Activated CD4-positive, alpha-beta T cell treated with anti-CD3 and anti-CD28 coated beads, Interleukin-2, amount 50 U/mL, for 1 hour (primary cell): ENCODE measurements at regions not wholly inside any gene's neighbourhood (a gene's known extent, or its start where the extent isn't known, plus 50 kb on each side); places are given as distances from the start of the nearest gene placed in this dataset.
"Not testable (repeated sequence)": the region's sequence is repeated elsewhere in the genome, so short reads cannot be mapped to it uniquely, and the experiment has no call there.

ENCODE experiments used
- DNase-seq: peaks from one replicate; pipeline ENCODE4 v3.0.0-alpha.2; 2020

DNA sequence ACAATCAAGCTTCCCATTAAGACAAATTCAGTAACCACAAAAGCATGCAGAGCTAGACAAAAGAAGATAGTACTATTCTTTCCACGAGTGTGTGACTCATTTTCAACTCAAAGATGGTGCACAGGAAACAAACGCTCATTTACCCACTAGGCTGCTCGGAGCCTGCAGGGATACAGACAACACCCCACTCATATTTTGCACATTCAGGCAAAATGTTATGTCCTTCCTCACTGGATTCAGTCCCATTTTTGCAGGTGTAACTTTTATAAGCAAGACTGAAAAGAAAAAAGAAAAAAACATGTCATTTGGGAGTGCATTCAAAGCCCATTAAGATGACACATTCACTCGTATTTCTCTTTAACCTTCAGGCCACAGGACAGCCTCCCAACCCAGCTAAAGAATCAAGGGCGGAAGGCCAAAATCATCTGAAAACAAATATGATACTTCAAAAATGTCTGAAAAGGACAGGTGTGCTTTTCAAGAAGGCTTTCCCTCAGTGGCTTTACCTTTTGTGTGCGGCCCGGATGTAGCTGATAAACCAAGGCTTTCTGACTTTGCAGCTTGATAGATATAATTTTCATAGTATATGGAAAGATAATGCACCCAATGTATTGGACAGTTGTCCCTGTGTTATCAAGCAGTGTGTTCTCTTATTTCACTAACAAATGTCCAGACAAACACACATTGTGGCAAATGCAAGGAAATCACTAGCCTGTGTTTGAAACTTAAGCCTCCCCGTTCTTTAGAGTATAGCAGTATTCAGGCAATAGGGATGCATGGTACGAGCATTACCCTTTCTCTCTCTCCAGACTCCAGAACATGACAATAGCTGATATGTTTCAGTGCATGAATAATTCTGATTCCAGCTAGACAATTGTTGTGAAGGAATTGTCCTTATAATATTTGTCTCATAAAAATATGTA, 147.8 kb upstream of the KRR1 start:
- DNase-seq, result no peak

GRCh38 chr12:75658286-75658685, 146.9 kb upstream of the KRR1 start:
- no peak for DNase-seq

GRCh38 chr12:75657831-75658230, 146.4 kb upstream of the KRR1 start:
- DNase-seq, result no peak

DNA sequence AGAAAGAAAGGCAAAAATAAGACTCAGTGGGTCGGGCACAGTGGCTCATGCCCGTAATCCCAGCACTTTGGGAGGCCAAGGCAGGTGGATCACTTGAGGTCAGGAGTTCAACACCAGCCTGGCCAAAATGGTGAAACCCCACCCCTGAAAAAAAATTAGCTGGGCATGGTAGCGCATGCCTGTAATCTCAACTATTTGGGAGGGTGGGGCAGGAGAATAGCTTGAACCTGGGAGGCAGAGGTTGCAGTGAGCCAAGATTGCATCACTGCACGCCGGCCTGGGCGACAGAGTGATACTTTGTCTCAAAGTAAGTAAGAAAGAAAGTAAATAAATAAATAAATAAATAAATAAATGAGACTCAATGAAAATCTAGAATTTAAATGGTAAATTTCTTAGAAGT, 145.9 kb upstream of the KRR1 start:
- not testable (repeated sequence) for DNase-seq

- no peak for DNase-seq
Measured at GRCh38 chr12:75656648-75657047, 145.2 kb upstream of the KRR1 start.

- no peak for DNase-seq
Measured at GRCh38 chr12:75656210-75656609, 144.8 kb upstream of the KRR1 start.

- no peak for DNase-seq
Measured at GRCh38 chr12:75655315-75655806, 144.0 kb upstream of the KRR1 start.

GRCh38 chr12:75651342-75651695, 139.9 kb upstream of the KRR1 start:
- DNase-seq, result no peak

- DNase-seq, result no peak
Measured at GRCh38 chr12:75650595-75651341, 139.4 kb upstream of the KRR1 start.

DNA sequence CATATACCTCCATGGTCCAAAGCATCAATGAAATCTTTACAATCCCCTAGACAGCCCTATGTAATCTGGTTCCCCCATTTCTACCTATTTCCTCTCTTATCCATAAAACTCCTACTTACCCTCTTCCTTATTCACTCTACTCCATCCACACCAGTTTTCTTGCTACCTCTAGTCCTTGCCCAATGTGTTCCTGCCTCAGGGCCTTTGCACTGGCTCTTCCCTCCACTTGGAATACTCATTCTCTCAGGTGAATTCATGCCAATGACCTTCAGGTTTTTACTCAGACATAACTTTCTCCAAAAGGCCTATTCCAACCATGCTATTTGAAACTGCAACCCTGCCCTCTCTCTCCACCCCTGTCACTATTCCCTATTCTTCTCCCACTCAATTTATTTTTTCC, 138.7 kb upstream of the KRR1 start:
- no peak for DNase-seq

GRCh38 chr12:75648856-75649255, 137.4 kb upstream of the KRR1 start:
- no peak for DNase-seq

DNA sequence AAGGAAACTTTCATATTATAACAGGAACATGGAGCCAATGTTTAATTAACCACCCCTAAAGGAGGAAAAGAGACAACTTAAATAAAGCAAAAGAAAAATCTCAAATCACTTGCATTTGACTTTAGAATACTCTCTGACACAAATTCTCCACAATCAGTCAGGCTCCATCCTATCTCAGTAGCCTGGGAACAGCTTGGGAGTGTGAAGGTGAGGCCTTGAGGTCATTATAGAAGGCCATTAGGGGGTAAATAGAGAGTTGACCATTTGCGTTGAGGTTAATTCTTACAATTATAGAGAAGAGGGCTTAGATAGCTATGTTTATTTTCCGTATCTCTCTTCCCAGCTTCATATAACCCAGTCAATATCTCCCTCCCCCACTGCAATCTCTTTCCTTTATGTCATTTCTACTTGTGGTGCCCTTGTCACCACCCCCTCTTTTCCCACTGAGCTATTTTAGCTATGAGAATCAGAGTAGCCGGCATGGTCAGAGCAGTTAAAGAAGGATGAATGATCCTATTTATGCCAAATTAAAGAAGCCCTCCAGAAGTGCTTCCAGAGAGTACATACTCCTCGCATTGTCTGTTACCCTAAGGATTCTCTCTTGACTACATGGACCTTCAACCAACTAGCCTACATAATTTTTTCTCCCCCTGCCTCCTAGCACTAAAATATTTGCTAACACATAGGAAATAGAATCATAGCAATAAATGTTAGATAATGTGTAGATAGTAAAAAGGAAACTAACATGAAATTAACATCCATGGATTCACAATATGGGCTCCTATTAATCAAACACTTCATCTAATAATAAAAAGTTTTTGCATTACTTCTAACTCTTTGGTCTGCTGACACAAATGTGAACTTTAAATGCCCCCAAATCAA, 135.2 kb upstream of the KRR1 start:
- DNase-seq, result no peak

DNA sequence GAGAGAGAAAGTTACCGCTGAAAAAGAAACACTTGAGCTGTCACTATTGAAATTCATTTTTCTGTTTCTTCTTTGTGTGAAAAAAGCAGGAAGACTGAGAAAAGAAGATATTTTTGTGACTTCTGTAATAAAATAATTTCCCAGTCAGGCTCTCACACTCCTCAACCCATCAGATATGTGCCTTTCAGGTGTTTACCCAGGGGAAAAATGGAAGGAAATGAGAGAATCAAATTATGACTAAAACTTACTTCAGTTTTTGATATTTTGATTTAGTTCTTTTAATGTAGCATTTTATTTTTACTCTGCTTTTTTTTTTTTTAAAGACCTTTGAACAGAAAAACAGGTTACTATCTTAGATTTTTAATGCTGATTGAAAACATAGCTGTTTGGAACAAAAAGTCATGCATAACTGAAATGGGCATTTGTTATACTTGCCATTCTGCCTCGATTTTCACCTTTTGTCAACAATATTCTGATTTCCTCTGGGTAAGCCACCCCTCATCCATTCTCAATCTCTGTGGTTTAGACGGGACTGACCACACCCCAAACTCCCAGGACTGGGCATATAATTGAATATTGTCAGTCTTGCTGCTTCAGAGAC, 133.2 kb upstream of the KRR1 start:
- DNase-seq, result no peak

DNA sequence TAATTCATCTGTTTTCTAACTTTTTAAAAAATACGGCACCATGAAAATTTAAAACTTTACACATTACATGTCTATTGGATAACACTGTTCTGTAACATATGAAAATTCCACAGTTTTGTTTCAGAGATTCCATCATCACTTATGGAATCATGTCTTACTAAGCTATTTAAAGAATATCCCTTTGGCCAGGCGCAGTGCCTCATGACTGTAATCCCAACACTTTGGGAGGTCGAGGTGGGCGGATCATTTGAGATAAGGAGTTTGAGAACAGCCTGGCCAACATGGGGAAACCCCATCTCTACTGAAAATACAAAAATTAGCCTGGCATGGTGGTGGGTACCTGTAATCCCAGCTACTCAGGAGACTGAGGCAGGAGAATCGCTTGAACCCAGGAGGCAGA, 131.7 kb upstream of the KRR1 start:
- not testable (repeated sequence) for DNase-seq

DNA sequence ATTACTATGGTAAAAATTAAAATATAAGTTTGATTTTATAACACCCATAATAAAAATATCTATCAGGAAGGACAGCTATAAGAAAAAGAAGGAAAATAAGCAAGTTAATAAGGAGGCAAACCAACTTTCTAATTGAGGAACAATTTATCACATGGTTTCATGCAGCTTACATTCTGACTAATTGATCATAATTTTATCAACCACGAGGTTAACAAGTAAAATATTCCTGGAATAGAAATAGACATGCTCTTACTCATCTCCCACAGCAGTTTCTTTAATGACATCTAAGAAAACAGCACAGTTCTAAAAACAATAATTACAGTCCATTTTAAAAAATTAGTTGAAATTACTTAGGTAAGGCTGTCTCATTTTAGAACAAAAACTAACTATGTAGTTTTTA, 130.8 kb upstream of the KRR1 start:
- no peak for DNase-seq

DNA sequence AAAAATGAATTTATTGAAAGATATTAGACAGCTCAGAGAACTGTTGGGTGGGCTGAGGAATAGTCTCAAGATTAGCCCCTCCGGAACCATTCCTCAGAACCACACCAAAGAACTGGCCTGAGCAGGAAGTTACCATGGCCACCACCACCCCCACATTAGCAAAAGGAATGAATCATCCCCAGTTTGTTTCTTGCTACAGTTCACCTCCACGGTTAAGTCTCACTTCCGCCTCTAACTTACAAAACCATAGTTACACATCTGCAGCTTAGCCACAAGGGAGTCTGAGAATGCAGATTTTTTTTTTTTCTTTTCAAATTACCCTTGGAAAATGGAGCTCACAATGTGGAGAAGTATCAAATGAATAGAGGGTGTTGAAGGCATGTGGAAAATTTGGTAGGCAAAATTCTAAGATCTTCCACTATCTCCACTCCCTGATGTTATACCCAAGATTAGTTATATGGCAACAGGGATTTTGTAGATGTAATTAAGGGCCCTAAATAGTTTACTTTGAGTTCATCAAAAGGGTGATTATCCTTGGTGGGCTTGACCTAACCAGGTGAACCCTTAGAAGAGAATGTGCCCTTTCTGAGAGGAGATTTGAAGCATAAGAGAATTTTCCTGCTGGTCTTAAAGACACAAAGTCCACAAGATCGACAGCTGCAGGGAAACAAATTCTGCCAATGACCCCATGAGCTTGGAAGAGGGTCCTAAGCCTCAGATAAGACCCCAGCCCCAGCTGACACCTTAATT, 129.8 kb upstream of the KRR1 start:
- no peak for DNase-seq

- DNase-seq, result no peak
Measured at GRCh38 chr12:75638792-75639191, 127.4 kb upstream of the KRR1 start.

- no peak for DNase-seq
Measured at GRCh38 chr12:75636607-75637006, 125.2 kb upstream of the KRR1 start.

DNA sequence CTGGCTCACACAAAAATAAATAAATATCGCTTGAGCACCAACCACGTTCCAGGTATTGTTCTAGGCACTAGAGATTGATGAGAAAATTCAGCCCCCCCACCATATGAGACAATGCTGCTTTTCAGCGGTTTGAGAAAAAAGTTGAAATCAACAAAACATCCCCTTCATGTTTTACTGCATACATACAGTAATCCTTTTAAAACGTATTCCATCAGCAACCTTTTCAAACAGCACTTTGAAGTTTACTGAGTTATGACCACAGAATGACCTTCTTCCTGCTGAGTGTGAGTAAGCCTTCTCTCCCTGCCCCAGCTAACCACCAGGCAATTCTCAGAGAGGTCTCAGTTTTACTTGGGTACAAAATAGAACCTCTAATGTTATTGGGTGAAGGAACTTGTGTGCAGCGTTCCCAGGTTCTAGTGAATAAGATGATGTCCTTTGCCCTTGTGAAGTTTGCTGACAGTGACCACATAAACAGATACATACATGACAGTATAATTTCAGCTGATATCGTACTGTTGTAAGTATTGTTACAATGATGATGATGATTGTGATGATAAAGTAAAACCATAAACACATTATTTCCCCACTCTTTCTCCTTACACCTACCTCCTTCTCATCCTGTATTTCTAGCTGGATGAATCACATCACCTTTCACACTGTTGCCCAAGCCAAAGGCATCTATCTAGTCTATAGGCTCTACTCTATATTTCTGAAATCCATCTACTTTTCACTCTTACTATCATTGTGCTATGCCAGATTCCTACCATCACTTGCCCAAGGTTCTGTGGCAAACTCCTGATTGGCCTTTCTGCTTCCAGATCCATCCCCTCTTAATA, 124.4 kb upstream of the KRR1 start:
- no peak for DNase-seq

- no peak for DNase-seq
Measured at GRCh38 chr12:75634244-75635222, 123.1 kb upstream of the KRR1 start.
